GM12892 (cell line): ENCODE measurements at regions not wholly inside any gene's neighbourhood (a gene's known extent, or its start where the extent isn't known, plus 50 kb on each side); places are given as distances from the start of the nearest gene placed in this dataset.

Source experiments
- POLR2A ChIP-seq: IDR thresholded peaks from 2 replicates; pipeline ENCODE4 v1.6.1; 2011; ENCODE audit warnings: low read depth, low read length, control low read depth
- POLR2AphosphoS5 ChIP-seq: IDR thresholded peaks from 2 replicates; pipeline ENCODE4 v1.6.1; 2011; ENCODE audit warnings: low read depth, low read length, control low read depth

- TF ChIP-seq POLR2A (no peak), POLR2AphosphoS5 (no peak)
These were observed 387.3 kb upstream of the ADGRB3 start for GRCh38 chr6:68247782-68248181.
